ENCODE measurements at regions not wholly inside any gene's neighbourhood (a gene's known extent, or its start where the extent isn't known, plus 50 kb on each side); places are given as distances from the start of the nearest gene placed in this dataset.

DNA sequence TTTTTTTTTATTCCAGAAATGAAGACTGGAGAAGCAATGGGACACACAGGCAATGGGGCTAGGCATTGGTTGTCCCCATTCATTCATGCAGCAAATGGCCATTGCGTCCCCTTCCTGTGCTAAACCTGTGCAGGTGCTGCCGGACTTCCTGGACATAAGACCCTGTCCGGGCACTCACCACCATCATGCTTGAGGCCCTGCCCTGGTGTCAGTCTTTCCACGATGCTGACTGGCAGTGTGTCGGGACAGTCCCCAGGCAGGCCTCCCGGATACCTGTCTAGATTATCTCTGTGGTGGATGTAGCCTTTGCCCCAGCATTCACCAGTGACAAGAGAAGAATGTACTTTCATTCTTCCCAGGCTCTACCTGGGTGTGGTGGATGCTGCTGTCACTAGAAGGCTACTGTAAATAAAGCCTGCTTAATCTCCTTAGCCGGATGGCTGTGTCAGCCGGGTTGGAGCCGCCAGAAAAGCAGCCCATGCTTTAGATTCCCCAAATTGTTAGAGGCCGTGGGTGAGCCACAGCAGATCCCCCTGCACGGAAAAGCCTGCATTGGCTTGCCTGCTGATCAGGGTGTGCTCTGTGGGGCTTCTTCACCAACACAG lies 94.5 kb upstream of the PARP11 start:
- TF ChIP-seq CTCF (conservative IDR thresholded peaks at IDR 0.05) (no peak), EZH2 (IDR thresholded peaks at IDR 0.05; ENCODE audit: low read depth) (no peak)

All from PC-9 (cell line).